Vagina (tissue), 2 donors: ENCODE measurements at regions not wholly inside any gene's neighbourhood (a gene's known extent, or its start where the extent isn't known, plus 50 kb on each side); places are given as distances from the start of the nearest gene placed in this dataset.

ENCODE experiments used
- DNase-seq, 2 donors: peaks; one replicate each; pipeline ENCODE4 v3.0.0-alpha.2; 2017; ENCODE audit errors: extremely low spot score in 2 of 2
- H3K27ac ChIP-seq: fragments of 200-600 bp; sonication (generic); one replicate; pipeline ENCODE4 v1.5.1; 2019
- H3K27me3 ChIP-seq: fragments of 200-600 bp; sonication (generic); one replicate; pipeline ENCODE4 v1.5.1; 2019
- H3K36me3 ChIP-seq, 2 donors: fragments of 200-600 bp; sonication (generic); one replicate each; pipeline ENCODE4 v1.5.1; 2017 to 2019
- H3K4me1 ChIP-seq: fragments of 200-600 bp; sonication (generic); one replicate; pipeline ENCODE4 v1.5.1; 2019
- H3K4me3 ChIP-seq, 2 donors: fragments of 200-600 bp; sonication (generic); 1 replicate in 1 of 2; 2 replicates in 1 of 2; pipeline ENCODE4 v1.5.1; 2016 to 2019
- H3K9me3 ChIP-seq: fragments of 200-600 bp; sonication (generic); one replicate; pipeline ENCODE4 v1.5.1; 2019
- CTCF ChIP-seq, 3 experiments: fragments of 450-650 bp in 2 of 3; fragments of 200-600 bp in 1 of 3; sonication (generic) in 1 of 3; IDR thresholded peaks; one replicate each; pipeline ENCODE4 v1.5.1; 2017 to 2019; ENCODE audit warnings: antibody characterized with exemption in 3 of 3, mild to moderate bottlenecking in 2 of 3, moderate library complexity in 2 of 3
- POLR2A ChIP-seq, 2 donors: fragments of 450-650 bp; IDR thresholded peaks; one replicate each; pipeline ENCODE4 v1.6.1; 2017; ENCODE audit warnings: antibody characterized with exemption in 2 of 2, mild to moderate bottlenecking in 2 of 2, moderate library complexity in 2 of 2
- POLR2AphosphoS5 ChIP-seq, 2 donors: sonication (generic); formaldehyde crosslinking; IDR thresholded peaks; one replicate each; pipeline ENCODE4 v1.9.0; 2017; ENCODE audit warnings: antibody characterized with exemption in 2 of 2, mild to moderate bottlenecking in 2 of 2, low read depth in 1 of 2; ENCODE audit not compliant: insufficient read depth in 1 of 2
- intact Hi-C: fragments of 100-400 bp; cut with DNase I; formaldehyde crosslinking; loops from one replicate; pipeline ENCODE4 v1.15.1; 2023

- no peak for DNase-seq
- H3K4me1 ChIP-seq, result no peaks in the 10 kb centered on the region
- H3K4me3 ChIP-seq, result no peak overlapping the region
- H3K9me3 ChIP-seq, result no peaks in the 10 kb centered on the region
- intact Hi-C loops, result no loop called here
- no peaks in the 10 kb centered on the region for H3K27me3 ChIP-seq
- TF ChIP-seq POLR2AphosphoS5 (IDR thresholded peaks at IDR 0.05; ENCODE audit: insufficient read depth in 1 of 2, low read depth in 1 of 2) (no peak), POLR2A (IDR thresholded peaks at IDR 0.05) (no peak), CTCF (IDR thresholded peaks at IDR 0.05) (no peak)
- no peak overlapping the region for H3K27ac ChIP-seq
- H3K36me3 ChIP-seq, result no peaks in the 10 kb centered on the region
Measured at GRCh38 chr6:11396860-11397259, 140.7 kb upstream of the TMEM170B start.

- no peak for DNase-seq
- H3K27ac ChIP-seq, result no peak overlapping the region
- no peaks in the 10 kb centered on the region for H3K27me3 ChIP-seq
- TF ChIP-seq CTCF (IDR thresholded peaks at IDR 0.05), result no peak
- no peak for TF ChIP-seq POLR2A (IDR thresholded peaks at IDR 0.05)
- TF ChIP-seq POLR2AphosphoS5 (IDR thresholded peaks at IDR 0.05; ENCODE audit: insufficient read depth in 1 of 2, low read depth in 1 of 2), result no peak
- H3K9me3 ChIP-seq, result no peaks in the 10 kb centered on the region
- H3K36me3 ChIP-seq, result no peaks in the 10 kb centered on the region
- H3K4me1 ChIP-seq, result no peaks in the 10 kb centered on the region
- intact Hi-C loops, result no loop called here
- no peak overlapping the region for H3K4me3 ChIP-seq
Measured at GRCh38 chr6:11393713-11394627, 143.6 kb upstream of the TMEM170B start.

GRCh38 chr6:11392778-11393507, 144.6 kb upstream of the TMEM170B start:
- no peaks in the 10 kb centered on the region for H3K4me1 ChIP-seq
- intact Hi-C loops, result no loop called here
- H3K27me3 ChIP-seq, result no peaks in the 10 kb centered on the region
- no peak for DNase-seq
- TF ChIP-seq POLR2AphosphoS5 (IDR thresholded peaks at IDR 0.05; ENCODE audit: insufficient read depth in 1 of 2, low read depth in 1 of 2) (no peak), POLR2A (IDR thresholded peaks at IDR 0.05) (no peak), CTCF (IDR thresholded peaks at IDR 0.05) (no peak)
- H3K27ac ChIP-seq, result no peak overlapping the region
- no peaks in the 10 kb centered on the region for H3K36me3 ChIP-seq
- H3K9me3 ChIP-seq, result no peaks in the 10 kb centered on the region
- H3K4me3 ChIP-seq, result no peak overlapping the region

- intact Hi-C loops, result no loop called here
- Histone ChIP-seq H3K4me1 (no peaks in the 10 kb centered on the region), H3K27me3 (no peaks in the 10 kb centered on the region), H3K36me3 (no peaks in the 10 kb centered on the region), H3K4me3 (no peak overlapping the region), H3K9me3 (no peaks in the 10 kb centered on the region), H3K27ac (no peak overlapping the region)
- TF ChIP-seq POLR2AphosphoS5 (IDR thresholded peaks at IDR 0.05; ENCODE audit: insufficient read depth in 1 of 2, low read depth in 1 of 2) (no peak), CTCF (IDR thresholded peaks at IDR 0.05) (no peak), POLR2A (IDR thresholded peaks at IDR 0.05) (no peak)
- DNase-seq, result no peak
Measured at GRCh38 chr6:11391934-11392777, 145.4 kb upstream of the TMEM170B start.
